Activated CD4-positive, alpha-beta T cell treated with anti-CD3 and anti-CD28 coated beads, Interleukin-2, amount 50 U/mL, for 48 hours (primary cell): ENCODE measurements at regions not wholly inside any gene's neighbourhood (a gene's known extent, or its start where the extent isn't known, plus 50 kb on each side); places are given as distances from the start of the nearest gene placed in this dataset.
"Not testable (repeated sequence)": the region's sequence is repeated elsewhere in the genome, so short reads cannot be mapped to it uniquely, and the experiment has no call there.

Experiments used
- DNase-seq, 2 experiments: peaks; one replicate each; pipeline ENCODE4 v3.0.0-alpha.2; 2020

DNA sequence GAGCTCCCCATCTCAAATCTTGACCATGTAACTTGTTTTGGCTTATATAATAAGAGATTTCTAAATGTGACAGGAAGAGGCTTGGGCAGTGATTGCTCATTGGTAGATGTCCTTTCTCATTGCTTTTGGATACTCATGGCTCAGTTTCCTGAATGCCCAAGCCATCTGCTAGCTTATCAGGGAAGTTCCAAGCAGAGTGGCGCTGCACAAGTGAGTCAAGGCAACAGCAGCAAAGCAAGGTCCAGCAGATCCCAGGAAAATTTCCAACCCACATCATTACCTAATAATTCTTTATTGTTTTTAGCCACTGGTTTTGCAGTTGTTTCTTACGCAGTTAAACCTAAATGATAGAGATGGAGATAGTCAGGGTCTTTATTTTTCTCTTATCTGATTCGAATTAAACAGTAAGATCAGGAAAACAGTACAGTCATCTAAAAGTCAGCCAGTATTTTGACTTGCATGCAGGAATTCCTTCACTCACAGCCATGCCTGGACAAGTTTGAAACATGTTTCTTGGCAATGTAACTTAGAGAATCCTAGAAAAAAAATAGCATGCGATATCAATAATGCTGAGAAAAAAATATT, 349.7 kb upstream of the TMEFF2 start:
- DNase-seq: no peak

DNA sequence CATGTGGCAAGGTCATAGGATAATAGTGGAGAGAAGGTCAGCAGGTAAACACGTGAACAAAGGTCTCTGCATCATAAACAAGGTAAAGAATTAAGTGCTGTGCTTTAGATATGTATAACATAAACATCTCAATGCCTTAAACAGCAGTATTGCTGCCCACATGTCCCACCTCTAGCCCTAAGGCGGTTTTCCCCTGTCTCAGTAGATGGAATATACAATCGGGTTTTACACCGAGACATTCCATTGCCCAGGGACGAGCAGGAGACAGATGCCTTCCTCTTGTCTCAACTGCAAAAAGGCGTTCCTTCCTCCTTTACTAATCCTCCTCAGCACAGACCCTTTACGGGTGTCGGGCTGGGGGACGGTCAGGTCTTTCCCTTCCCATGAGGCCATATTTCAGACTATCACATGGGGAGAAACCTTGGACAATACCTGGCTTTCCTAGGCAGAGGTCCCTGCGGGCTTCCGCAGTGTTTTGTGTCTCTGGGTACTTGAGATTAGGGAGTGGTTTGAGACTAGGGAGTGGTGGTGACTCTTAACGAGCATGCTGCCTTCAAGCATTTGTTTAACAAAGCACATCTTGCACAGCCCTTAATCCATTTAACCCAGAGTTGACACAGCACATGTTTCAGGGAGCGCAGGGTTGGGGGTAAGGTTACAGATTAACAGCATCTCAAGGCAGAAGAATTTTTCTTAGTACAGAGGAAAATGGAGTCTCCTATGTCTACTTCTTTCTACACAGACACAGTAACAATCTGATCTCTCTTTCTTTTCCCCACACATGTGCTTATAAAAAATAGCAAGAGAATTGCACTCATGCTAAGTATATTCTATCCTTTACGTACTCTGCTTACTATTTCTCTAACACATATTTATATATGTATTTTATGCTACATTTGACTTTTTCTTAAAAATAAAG, 347.7 kb upstream of the TMEFF2 start:
- DNase-seq: not testable (repeated sequence)

DNA sequence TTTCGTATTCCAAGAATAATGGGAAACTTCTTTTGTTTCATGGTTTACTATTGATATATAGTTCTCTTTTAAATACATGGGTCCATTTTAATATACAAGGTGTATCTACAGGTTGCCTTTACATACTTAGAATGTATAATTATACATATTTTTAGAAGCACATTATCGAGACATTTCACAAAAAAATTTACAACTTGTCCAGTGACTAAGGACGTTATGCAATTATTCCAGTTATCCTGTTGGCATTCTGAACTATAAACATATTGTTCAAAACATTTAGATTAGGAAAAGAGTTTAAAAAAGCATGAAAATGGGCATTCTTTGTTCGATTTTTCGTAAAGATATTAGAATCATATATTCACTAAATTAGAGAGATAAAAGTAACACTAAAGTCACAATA, 344.6 kb upstream of the TMEFF2 start:
- no peak for DNase-seq

DNA sequence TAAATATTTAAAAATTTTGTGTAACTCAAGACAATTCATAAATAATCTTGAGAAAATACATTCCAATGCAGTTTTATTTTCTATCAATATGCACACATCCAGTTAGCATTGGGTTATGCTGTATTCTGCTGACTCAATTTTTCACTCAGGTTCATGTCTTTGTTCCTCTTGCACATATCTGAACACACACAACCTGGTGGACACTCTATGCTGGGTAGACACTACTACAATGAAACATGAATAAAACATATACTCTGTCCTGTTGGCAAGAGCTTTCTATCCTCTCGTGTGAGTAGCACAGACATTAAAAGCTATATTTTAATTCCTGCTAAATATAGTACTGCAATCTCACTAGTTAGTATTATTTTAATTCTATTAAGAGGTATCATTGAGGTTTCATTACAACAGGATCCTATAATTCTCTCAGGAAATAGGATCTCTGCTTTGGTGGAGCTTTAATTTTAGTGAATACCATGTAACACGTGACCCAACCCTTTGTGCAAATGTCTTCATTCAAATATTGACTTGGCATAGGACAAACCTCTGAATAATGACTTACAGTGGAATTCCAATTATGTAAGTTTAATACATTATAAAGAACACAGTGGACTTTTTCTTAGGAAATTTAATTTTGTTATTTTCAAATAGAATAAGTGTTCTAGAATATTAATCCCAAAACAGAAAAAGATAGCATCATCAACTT, 342.3 kb upstream of the TMEFF2 start:
- no peak for DNase-seq

DNA sequence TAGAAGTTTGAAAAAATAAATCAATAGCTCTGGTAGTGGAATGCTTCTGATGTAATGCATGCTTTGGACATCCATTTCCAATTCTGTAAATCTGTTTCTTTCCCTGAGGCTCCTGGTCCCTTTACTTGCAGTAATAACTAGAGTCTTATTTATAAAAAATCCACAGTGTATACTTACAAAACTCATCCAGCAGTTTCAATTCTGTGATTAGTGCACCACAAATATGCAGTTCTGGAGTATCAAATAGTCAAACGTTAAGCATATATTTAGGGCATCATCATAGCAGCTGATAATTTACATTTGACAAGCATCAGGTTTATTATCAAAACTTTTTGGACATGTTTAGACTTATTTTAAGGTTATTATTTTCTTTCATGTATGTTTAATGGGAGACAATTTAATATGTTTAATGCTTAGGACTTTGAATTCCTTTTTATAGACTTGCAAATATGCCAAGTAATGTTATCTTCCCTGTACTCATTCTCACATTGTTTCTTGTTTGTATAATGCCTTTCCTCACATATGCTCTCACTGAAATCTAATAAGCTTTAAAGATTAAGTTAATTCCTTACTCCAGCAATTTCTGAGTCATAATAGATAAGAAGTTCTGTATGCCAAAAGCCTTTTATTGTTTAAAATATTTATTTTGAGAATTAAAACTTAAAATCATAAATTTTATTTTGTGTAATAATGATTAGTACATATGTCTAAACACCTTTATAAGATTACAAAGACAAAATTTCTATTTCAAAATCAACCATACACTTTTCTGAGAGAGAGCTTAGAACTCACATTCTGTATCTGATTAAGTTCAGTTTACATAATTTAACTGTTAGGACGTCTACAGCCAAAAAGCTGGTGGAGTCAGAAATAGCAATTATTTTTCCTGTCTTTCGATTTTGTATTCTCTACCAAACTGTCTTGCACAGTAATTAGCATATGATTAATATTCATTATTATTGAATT, 341.5 kb upstream of the TMEFF2 start:
- no peak for DNase-seq

DNA sequence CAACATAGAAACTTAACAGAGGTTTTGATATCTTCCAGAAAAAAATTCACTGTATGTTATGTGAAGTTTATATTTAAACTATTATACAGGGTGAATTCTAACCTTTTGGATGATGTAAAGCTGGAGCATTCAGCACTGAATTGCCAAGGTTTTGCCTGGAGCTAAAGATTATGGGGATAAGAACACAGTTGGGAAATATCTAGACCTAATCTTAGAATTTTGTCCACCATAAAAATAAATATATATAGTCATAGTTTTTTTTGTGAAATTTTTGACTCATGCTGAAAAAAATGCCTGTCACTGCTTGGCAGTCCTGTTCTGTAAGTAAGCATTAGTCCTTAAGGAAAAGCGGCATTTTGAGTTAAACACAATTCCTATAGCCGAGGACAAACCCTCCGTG, 339.3 kb upstream of the TMEFF2 start:
- DNase-seq: no peak

DNA sequence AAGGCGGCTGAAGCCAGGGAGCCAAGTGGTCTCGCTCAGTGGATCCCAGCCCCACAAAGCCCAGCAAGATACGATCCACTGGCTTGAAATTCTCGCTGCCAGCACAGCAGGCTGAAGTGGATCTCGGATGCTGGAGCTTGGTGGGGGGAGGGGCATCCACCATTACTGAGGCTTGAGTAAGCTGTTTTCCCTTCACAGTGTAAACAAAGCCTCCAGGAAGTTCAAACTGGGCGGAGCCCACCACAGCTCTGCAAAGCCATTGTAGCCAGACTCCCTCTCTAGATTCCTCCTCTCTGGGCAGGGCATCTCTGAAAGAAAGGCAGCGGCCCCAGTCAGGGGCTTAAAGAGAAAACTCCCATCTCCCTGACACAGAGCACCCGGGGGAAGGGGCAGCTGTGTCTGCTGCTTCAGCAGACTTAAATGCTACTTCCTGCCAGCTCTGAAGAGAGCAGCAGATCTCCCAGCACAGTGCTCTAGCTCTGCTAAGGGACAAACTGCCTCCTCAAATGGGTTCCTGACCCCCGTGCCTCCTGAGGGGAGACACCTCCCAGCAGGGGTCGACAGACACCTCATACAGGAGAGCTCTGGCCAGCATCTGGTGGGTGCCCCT, 330.0 kb upstream of the TMEFF2 start:
- DNase-seq: not testable (repeated sequence)

DNA sequence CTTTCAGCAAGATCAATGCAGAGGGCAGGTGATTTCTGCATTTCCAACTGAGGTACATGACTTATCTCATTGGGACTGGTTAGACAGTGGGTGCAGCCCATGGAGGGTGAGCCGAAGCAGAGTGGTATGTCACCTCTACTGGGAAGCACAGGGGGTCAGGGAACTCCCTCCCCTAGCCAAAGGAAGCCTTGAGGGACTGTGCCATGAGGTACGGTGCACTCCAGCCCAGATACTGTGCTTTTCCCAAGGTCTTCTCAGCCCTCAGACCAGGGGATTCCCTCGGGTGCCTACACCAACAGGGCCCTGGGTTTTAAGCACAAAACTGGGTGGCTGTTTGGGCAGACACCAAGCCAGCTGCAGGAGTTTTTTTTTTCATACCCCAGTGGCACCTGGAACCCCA, 329.5 kb upstream of the TMEFF2 start:
- not testable (repeated sequence) for DNase-seq

DNA sequence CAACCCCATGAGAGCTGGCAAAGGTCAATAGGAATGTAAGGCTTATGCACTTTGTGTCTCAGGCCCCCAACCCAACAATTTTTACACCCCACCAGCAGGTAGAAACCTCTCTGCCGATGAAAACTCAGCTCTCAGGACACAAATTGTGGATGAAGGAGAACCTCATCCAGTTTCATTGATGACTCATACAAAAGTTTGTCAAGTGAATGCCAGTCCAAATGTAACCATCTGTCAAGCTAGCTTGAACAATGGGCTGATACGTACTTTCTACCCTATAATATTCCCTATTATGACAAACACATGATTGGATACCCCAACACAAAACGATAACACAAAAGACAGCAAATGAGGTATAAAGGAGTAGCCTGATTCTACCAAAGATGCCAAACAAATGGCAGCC, 321.2 kb upstream of the TMEFF2 start:
- DNase-seq: no peak

DNA sequence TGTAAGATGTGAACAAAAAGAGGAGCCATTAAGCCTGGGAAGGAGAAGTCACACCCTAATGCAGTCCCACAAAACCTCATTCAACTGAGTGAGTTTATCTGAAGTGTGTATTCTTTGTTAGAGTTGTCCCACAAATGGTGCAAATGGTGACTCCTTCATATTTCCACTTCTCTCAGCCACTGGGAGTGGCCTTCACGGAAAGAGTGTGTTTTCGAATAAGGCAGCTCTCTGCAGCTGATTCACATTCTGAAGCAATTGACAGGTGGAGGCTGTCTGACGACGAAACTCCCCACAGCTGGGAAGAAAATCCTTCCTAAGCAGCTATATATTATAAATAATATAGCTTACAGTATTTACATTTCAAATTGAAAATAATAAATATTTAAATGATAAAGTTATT, 318.8 kb upstream of the TMEFF2 start:
- no peak for DNase-seq

DNA sequence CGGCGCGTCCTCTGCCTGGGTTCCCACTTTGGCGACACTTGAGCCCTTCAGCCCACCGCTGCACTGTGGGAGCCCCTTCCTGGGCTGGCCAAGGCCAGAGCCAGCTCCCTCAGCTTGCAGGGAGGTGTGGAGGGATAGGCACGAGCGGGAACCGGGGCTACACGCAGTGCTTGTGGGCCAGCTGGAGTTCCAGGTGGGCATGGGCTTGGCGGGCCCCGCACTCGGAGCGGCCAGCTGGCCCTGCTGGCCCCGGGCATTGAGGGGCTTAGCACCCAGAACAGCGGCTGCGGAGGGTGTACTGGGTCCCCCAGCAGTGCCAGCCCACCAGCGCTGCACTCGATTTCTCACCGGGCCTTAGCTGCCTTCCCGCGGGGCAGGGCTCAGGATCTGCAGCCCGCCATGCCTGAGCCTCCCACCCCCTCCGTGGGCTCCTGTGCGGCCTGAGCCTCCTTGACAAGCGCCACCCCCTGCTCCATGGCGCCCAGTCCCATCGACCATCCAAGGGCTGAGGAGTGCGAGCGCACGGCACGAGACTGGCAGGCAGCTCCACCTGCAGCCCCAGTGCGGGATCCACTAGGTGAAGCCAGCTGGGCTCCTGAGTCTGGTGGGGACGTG, 313.2 kb upstream of the TMEFF2 start:
- DNase-seq: not testable (repeated sequence)

DNA sequence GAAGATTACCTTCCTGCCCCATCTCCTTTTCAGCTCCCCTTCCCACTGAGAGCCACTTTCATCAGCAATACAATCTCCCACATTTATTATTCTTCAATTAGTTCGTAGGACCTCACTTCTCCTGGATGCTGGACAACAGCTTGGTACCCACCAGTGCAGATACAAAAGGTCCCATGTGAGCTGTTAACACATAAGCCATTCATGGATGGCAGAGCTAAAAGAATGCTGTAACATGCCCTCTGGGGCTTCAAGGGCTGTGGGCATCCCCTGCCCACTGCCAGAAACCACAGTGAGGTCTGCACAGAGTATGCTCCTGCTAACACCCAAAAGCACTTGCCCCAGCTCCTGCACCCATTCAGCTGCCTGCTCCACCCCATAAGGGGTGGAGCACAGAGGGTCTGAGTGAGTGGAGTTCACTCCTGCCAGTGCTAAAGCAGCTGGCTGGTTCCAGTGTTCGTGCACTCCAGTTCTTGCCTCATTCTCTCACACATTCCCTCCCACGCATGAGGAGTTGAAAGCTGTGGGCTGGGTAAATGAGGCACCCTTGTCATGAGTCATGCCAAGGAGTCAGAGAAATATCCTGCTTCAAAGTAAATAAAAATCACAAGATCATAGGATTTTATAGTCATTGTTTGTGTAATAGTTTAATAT, 305.9 kb upstream of the TMEFF2 start:
- DNase-seq: peak; percentile 13 to 31

DNA sequence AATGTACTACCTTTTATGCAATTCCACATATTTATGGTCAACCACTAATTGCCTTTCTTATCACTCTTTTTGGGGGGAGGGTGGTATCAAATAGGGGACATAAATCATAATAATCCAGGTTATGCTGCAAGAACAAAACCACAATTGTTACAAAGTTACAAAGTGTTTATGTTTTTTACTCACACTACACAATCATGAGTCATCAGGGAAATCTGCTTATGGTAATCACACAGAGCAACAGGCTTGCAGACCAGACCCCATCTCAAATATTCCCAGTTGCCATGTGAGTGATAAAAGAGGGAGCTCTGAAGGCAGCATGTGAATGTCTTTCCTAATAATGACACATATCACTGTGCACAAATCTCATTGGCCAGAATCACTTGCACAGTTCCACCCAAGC, 304.7 kb upstream of the TMEFF2 start:
- no peak for DNase-seq

DNA sequence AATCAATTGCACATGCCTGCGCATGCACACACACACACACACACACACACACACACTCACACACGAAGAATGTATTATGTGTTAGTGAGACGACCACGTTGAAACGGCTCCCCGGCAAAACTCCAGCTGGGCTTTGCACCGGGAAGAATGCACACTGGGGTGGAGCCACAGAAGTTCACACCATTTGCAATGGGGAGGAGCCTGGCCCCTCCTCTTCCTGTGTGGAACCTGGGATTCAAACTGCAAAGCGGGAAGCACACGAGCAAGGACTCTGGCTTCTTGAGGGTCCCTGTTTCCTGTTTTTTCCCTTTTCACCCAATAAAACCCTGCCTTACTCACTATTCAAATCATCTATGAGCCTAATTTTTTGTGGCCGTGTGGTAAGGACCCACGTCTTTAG, 304.0 kb upstream of the TMEFF2 start:
- DNase-seq: no peak

DNA sequence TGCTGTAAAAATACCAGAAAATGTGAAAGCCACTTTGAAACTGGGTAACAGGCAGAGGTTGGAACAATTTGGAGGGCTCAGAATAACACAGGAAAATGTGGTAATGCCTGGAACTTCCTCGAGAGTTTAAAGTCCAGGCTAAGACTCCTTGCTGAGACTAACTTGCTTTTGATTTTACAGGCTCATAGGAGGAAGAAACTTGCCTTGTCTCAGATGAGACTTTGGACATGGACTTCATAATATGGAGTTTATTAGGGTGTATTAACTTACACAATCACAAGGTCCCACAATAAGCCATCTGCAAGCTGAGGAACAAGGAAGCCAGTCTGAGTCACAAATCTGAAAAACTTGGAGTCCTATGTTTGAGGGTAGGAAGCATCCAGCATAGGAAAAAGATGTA, 293.4 kb upstream of the TMEFF2 start:
- DNase-seq: not testable (repeated sequence)

DNA sequence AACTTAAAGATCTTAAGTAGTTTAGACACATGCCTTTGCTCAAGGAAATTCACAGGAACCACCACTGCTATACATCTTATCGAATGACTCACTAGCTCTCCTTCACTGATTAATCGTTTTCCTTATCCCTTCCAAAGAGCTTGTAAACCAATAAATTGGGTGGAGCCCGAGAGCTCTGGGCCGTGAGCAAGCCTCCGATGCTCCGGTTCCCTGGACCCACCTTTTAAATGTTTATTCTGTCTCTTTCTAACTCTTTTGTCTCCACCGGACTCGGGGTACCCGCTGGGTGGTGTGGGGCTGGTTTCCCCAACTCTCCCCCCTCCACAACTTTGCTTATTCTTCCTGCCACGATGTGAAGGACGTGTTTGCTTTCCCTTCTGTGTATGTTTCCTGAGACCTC, 292.9 kb upstream of the TMEFF2 start:
- no peak for DNase-seq

DNA sequence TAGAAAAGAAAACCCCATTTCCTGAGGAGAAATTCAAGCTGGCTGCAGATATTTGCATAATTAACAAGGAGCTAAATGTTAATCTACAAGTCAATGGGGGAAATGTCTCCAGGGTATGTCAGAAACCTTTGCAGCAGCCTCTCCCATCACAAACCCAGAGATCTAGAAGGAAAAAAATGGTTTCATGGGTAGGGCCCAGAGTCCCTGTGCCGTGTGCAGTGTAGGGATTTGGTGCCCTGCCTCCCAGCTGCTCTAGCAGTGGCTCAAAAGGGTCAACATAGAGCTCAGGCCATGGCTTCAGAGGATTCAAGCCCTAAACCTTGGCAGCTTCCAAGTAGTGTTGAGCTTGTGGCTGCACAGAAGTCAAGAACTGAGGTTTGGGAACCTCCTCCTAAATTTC, 290.2 kb upstream of the TMEFF2 start:
- no peak for DNase-seq

DNA sequence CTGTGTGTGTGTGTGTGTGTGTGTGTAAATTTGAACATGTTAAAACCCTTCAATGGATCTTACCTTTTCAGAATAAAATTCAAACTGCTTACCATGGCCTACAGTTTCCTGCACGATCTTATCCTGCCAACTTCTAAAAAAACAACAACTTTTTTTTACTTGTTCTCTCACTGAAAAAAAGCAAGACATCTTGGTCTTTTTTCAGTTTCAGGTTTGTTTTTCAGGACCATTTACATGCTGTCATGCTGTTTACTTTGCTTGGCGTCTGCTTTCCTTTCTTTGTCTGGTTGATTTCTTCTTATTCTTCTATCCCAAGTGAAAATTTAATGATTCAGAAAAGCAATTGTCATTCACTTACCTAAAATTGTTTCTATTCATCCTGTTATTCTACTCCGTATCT, 286.3 kb upstream of the TMEFF2 start:
- DNase-seq: no peak

DNA sequence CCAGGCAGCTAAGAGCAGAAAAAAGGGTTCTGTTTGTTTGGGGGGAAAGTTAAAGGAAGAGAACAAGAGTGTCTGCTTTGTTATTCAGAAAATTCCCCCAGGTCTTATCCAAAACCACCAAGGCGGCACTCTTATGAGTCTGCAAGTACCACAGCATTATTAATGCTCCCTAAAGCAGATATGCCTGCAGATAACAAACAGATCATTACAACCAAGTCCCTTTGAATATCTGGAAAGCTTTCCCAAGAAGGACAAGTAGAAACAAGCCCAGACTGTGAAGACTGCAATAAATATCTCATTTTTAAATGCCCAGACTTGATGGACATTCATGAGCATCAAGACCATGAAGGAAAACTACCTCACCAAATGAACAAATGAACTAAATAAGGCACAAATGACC, 278.6 kb upstream of the TMEFF2 start:
- no peak for DNase-seq

DNA sequence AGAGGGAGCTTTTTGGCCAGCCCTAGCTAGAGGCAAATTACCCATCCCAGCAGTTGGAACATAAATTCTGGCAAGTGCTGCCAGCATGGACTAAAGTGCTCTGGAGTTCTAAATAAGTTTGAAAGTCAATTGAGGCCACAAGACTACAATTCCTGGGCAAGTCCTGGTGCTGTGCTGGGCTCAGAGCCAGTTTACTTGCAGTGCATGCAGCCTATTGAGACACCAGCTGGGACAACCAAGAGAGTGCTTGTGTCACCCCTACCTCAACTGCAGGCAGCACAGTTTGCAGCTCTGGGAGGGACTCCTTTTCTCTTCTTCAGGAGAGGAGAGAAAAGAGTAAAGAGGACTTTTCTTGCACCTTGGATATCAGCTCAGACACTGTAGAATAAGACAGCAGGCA, 277.2 kb upstream of the TMEFF2 start:
- no peak for DNase-seq

DNA sequence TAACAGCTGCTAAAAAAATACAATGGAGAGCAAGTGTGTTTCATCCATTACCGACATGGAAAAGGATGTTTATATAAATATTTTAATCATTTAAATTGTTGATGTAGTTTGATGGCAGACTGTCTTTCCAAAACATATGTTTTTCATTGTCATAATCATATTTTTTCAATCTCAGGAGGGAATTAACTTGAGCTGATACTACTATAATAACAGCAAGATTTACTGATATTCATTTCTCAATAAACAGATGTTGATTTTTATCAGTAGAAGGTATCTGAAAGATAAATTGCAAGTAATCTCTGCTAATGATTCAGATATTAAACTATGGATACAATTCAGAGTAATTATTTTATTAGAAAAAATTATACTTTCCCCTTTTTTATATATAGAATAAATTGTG, 274.9 kb upstream of the TMEFF2 start:
- DNase-seq: no peak
